K562 (cell line): ENCODE measurements at regions not wholly inside any gene's neighbourhood (a gene's known extent, or its start where the extent isn't known, plus 50 kb on each side); places are given as distances from the start of the nearest gene placed in this dataset.

Experiments used
- CREM ChIP-seq: IDR thresholded peaks from 2 replicates; pipeline ENCODE4 v1.6.1; 2014; ENCODE audit warnings: antibody characterized with exemption, low read depth
- CTBP1 ChIP-seq: fragments of 450-650 bp; IDR thresholded peaks from 2 replicates; pipeline ENCODE4 v1.6.1; 2016; ENCODE audit warnings: borderline replicate concordance
- ERF ChIP-seq: fragments of 450-650 bp; formaldehyde crosslinking; IDR thresholded peaks from 2 replicates; pipeline ENCODE4 v1.4.0; 2020; ENCODE audit warnings: mild to moderate bottlenecking, mixed read lengths
- FOSL1 ChIP-seq: fragments of 200-800 bp; sonication (Bioruptor generic); conservative IDR thresholded peaks from 2 replicates; pipeline ENCODE4 v1.6.1; 2016; ENCODE audit warnings: missing genetic modification characterization, missing compliant biosample characterization
- GTF2A2 ChIP-seq: IDR thresholded peaks from 2 replicates; pipeline ENCODE4 v1.6.1; 2016; ENCODE audit warnings: mild to moderate bottlenecking, missing genetic modification characterization, missing compliant biosample characterization
- IFI16 ChIP-seq: fragments of 250-450 bp; sonication (Bioruptor Pico); IDR thresholded peaks from 2 replicates; pipeline ENCODE4 v2.1.2; 2022; ENCODE audit warnings: mild to moderate bottlenecking, inconsistent platforms
- MCM5 ChIP-seq: fragments of 450-650 bp; IDR thresholded peaks from 2 replicates; pipeline ENCODE4 v1.6.1; 2016; ENCODE audit warnings: low read depth
- MECOM ChIP-seq: fragments of 250-450 bp; sonication (Bioruptor Pico); IDR thresholded peaks from 2 replicates; pipeline ENCODE4 v1.8.0; 2022; ENCODE audit warnings: inconsistent platforms
- NFATC3 ChIP-seq: fragments of 450-650 bp; IDR thresholded peaks from 2 replicates; pipeline ENCODE4 v1.6.1; 2017; ENCODE audit warnings: mild to moderate bottlenecking
- SIN3B ChIP-seq: fragments of 450-650 bp; IDR thresholded peaks from 2 replicates; pipeline ENCODE4 v1.6.1; 2017; ENCODE audit warnings: low read depth, mild to moderate bottlenecking, moderate library complexity
- TOE1 ChIP-seq, 2 experiments: fragments of 450-650 bp in 1 of 2; sonication (generic) in 1 of 2; formaldehyde crosslinking in 1 of 2; IDR thresholded peaks; 2 replicates each; pipeline versions ENCODE4 v1.7.1 to v1.8.0; 2016 to 2022; ENCODE audit warnings: borderline replicate concordance in 2 of 2, mild to moderate bottlenecking in 2 of 2, antibody characterized with exemption in 1 of 2, inconsistent platforms in 1 of 2, low read depth in 1 of 2, missing genetic modification reagents in 1 of 2, moderate library complexity in 1 of 2
- TF ChIP-seq, protein P1 (sequence below), 2 experiments: fragments of 450-650 bp in 1 of 2; IDR thresholded peaks; 2 replicates each; pipeline ENCODE4 v1.6.1; 2011 to 2017; ENCODE audit warnings: low read depth in 2 of 2, antibody characterized with exemption in 1 of 2, borderline replicate concordance in 1 of 2, low read length in 1 of 2, mild to moderate bottlenecking in 1 of 2, mixed read lengths in 1 of 2; ENCODE audit not compliant: control insufficient read depth in 1 of 2
- TF ChIP-seq, protein P2 (sequence below): sonication (generic); formaldehyde crosslinking; IDR thresholded peaks from 2 replicates; pipeline ENCODE4 v1.8.1; 2023; ENCODE audit warnings: missing genetic modification reagents, mild to moderate bottlenecking, borderline replicate concordance

DNA sequence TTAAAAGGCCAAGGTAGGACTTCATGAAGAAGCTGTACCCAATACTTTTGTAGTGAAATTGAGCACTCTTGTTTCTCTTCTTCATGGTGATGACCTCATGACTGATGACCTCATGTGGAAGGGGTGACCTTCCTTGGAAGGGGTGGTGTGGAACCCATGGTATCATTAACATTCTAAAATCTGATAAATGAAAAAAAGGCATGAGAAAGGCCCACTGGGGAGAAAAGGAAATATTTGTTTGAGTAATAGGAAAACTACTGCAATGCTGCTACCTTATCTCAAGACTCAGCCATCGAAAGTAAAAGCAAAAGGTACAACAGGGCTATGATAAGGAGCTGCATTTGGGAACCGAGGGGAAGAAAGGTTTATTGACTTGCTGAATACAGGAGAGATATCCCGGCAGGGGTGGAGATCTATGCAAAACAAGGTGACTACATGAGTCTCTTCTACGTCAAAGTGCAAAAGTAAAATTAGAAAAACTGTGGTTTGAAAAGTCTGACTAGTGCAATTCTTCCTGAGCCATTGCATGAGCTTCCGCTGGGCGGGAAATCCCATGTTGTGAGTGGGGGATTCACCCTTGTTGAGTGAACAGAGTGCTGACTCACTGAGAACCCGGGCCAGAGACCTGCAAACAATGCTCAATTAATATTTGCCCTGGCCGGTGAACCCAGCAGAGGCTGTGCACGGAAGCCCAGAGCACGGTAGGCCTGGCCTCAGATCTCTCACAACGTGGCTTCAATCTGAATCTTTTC, 138.9 kb upstream of the RFC3 start (continued):
- TF ChIP-seq MECOM (CRISPR knock-in tag), result no peak
- TF ChIP-seq CREM, result no peak
- TF ChIP-seq FOSL1, result no peak
- TF ChIP-seq GTF2A2 (tag), result no peak
- TF ChIP-seq, protein P1, sequence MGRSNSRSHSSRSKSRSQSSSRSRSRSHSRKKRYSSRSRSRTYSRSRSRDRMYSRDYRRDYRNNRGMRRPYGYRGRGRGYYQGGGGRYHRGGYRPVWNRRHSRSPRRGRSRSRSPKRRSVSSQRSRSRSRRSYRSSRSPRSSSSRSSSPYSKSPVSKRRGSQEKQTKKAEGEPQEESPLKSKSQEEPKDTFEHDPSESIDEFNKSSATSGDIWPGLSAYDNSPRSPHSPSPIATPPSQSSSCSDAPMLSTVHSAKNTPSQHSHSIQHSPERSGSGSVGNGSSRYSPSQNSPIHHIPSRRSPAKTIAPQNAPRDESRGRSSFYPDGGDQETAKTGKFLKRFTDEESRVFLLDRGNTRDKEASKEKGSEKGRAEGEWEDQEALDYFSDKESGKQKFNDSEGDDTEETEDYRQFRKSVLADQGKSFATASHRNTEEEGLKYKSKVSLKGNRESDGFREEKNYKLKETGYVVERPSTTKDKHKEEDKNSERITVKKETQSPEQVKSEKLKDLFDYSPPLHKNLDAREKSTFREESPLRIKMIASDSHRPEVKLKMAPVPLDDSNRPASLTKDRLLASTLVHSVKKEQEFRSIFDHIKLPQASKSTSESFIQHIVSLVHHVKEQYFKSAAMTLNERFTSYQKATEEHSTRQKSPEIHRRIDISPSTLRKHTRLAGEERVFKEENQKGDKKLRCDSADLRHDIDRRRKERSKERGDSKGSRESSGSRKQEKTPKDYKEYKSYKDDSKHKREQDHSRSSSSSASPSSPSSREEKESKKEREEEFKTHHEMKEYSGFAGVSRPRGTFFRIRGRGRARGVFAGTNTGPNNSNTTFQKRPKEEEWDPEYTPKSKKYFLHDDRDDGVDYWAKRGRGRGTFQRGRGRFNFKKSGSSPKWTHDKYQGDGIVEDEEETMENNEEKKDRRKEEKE (IDR thresholded peaks at IDR 0.05; ENCODE audit: borderline replicate concordance in 1 of 2, control insufficient read depth in 1 of 2, low read depth in 2 of 2, low read length in 1 of 2), result no peak
- TF ChIP-seq IFI16 (CRISPR knock-in tag), result no peak
- TF ChIP-seq SIN3B, result no peak
- TF ChIP-seq NFATC3, result no peak
- no peak for TF ChIP-seq MCM5
- TF ChIP-seq, protein P2, sequence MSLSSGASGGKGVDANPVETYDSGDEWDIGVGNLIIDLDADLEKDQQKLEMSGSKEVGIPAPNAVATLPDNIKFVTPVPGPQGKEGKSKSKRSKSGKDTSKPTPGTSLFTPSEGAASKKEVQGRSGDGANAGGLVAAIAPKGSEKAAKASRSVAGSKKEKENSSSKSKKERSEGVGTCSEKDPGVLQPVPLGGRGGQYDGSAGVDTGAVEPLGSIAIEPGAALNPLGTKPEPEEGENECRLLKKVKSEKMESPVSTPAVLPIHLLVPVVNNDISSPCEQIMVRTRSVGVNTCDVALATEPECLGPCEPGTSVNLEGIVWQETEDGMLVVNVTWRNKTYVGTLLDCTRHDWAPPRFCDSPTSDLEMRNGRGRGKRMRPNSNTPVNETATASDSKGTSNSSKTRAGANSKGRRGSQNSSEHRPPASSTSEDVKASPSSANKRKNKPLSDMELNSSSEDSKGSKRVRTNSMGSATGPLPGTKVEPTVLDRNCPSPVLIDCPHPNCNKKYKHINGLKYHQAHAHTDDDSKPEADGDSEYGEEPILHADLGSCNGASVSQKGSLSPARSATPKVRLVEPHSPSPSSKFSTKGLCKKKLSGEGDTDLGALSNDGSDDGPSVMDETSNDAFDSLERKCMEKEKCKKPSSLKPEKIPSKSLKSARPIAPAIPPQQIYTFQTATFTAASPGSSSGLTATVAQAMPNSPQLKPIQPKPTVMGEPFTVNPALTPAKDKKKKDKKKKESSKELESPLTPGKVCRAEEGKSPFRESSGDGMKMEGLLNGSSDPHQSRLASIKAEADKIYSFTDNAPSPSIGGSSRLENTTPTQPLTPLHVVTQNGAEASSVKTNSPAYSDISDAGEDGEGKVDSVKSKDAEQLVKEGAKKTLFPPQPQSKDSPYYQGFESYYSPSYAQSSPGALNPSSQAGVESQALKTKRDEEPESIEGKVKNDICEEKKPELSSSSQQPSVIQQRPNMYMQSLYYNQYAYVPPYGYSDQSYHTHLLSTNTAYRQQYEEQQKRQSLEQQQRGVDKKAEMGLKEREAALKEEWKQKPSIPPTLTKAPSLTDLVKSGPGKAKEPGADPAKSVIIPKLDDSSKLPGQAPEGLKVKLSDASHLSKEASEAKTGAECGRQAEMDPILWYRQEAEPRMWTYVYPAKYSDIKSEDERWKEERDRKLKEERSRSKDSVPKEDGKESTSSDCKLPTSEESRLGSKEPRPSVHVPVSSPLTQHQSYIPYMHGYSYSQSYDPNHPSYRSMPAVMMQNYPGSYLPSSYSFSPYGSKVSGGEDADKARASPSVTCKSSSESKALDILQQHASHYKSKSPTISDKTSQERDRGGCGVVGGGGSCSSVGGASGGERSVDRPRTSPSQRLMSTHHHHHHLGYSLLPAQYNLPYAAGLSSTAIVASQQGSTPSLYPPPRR (CRISPR knock-in tag), result no peak
- no peak for TF ChIP-seq TOE1 (IDR thresholded peaks at IDR 0.05; ENCODE audit: borderline replicate concordance)
- no peak for TF ChIP-seq TOE1 (CRISPR knock-in tag; IDR thresholded peaks at IDR 0.05; ENCODE audit: borderline replicate concordance, low read depth)
- TF ChIP-seq CTBP1, result no peak
- no peak for TF ChIP-seq ERF (CRISPR knock-in tag)
